NCI-H2029 treated with DMSO at 0.1 percent for 48 hours (cell line): ENCODE measurements at regions not wholly inside any gene's neighbourhood (a gene's known extent, or its start where the extent isn't known, plus 50 kb on each side); places are given as distances from the start of the nearest gene placed in this dataset.
"Not testable (repeated sequence)": the region's sequence is repeated elsewhere in the genome, so short reads cannot be mapped to it uniquely, and the experiment has no call there.

ENCODE experiments used
- DNase-seq: peaks from one replicate; lab custom pipeline; 2025; lab: John Stamatoyannopoulos, UW

- no peak for DNase-seq
Measured at GRCh38 chr13:23947893-23948292, 50.6 kb upstream of the C1QTNF9B start.

GRCh38 chr13:23949200-23949599 lies 51.9 kb upstream of the C1QTNF9B start:
- DNase-seq, result no peak

- DNase-seq, result no peak
Measured at GRCh38 chr13:23949736-23950135, 52.4 kb upstream of the C1QTNF9B start.

- no peak for DNase-seq
Measured at GRCh38 chr13:23950736-23951510, 53.6 kb upstream of the C1QTNF9B start.

- DNase-seq, result no peak
Measured at GRCh38 chr13:23952796-23953195, 55.5 kb upstream of the C1QTNF9B start.

GRCh38 chr13:23953860-23954512 lies 56.7 kb upstream of the C1QTNF9B start:
- DNase-seq, result no peak

- DNase-seq, result no peak
Measured at GRCh38 chr13:23955064-23955463, 57.8 kb upstream of the C1QTNF9B start.

- DNase-seq, result no peak
Measured at GRCh38 chr13:23956106-23956505, 58.8 kb upstream of the C1QTNF9B start.

- no peak for DNase-seq
Measured at GRCh38 chr13:23957981-23958380, 60.7 kb upstream of the C1QTNF9B start.

- no peak for DNase-seq
Measured at GRCh38 chr13:23959231-23959862, 62.0 kb upstream of the C1QTNF9B start.

GRCh38 chr13:23960566-23961156 lies 63.4 kb upstream of the C1QTNF9B start:
- DNase-seq, result no peak

- no peak for DNase-seq
Measured at GRCh38 chr13:23963184-23963931, 66.1 kb upstream of the C1QTNF9B start.

GRCh38 chr13:23963947-23964346 lies 66.6 kb upstream of the C1QTNF9B start:
- no peak for DNase-seq

- DNase-seq, result peak; percentile 23
Measured at GRCh38 chr13:23965346-23965745, 68.0 kb upstream of the C1QTNF9B start.

GRCh38 chr13:23966221-23966690 lies 69.0 kb upstream of the C1QTNF9B start:
- DNase-seq, result no peak

GRCh38 chr13:23966691-23967615 lies 69.7 kb upstream of the C1QTNF9B start:
- DNase-seq, result no peak

- DNase-seq, result not testable (repeated sequence)
Measured at GRCh38 chr13:23967792-23968191, 70.5 kb upstream of the C1QTNF9B start.

- no peak for DNase-seq
Measured at GRCh38 chr13:23969647-23970046, 72.3 kb upstream of the C1QTNF9B start.

GRCh38 chr13:23979361-23980159 lies 82.3 kb upstream of the C1QTNF9B start:
- no peak for DNase-seq

GRCh38 chr13:23980160-23980551 lies 82.9 kb upstream of the C1QTNF9B start:
- DNase-seq, result no peak
